ENCODE measurements at regions not wholly inside any gene's neighbourhood (a gene's known extent, or its start where the extent isn't known, plus 50 kb on each side); places are given as distances from the start of the nearest gene placed in this dataset.

DNA sequence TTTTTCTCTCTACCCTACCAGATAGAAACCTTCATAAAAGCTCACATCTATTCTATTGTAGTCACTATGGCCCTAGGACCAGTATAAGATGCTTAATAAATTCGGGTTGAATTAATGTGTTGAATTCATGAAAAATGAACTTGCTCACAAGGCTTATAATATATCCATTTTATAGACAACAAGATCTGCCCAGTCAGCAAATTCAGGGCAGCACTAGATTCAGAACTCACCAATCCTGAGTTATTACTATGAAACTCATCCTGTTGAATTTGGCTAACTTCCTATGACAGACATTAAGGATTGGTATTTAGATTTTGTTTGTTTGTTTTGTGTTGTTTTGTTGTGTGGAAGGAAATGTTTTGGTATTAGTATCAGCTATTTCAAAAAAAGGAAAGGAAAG is 143.6 kb upstream of the CCNG1 start:
- TF ChIP-seq, protein P1, sequence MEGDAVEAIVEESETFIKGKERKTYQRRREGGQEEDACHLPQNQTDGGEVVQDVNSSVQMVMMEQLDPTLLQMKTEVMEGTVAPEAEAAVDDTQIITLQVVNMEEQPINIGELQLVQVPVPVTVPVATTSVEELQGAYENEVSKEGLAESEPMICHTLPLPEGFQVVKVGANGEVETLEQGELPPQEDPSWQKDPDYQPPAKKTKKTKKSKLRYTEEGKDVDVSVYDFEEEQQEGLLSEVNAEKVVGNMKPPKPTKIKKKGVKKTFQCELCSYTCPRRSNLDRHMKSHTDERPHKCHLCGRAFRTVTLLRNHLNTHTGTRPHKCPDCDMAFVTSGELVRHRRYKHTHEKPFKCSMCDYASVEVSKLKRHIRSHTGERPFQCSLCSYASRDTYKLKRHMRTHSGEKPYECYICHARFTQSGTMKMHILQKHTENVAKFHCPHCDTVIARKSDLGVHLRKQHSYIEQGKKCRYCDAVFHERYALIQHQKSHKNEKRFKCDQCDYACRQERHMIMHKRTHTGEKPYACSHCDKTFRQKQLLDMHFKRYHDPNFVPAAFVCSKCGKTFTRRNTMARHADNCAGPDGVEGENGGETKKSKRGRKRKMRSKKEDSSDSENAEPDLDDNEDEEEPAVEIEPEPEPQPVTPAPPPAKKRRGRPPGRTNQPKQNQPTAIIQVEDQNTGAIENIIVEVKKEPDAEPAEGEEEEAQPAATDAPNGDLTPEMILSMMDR (IDR thresholded peaks at IDR 0.05), result no peak
- TF ChIP-seq POLR2A (IDR thresholded peaks at IDR 0.05), result no peak
